Lung (tissue), 11 donors: ENCODE measurements at regions not wholly inside any gene's neighbourhood (a gene's known extent, or its start where the extent isn't known, plus 50 kb on each side); places are given as distances from the start of the nearest gene placed in this dataset.

Source experiments
- ATAC-seq: fragments of 200-7000 bp; cut with Tn5 transposase; one replicate; pipeline ENCODE4 v1.9.1; 2020; ENCODE audit warnings: moderate number of reproducible peaks; ENCODE audit not compliant: insufficient read depth, low FRiP score
- DNase-seq, 3 donors: peaks; one replicate each; pipeline ENCODE4 v3.0.0-alpha.2; 2013 to 2017
- H3K27ac ChIP-seq, 2 donors: one replicate each; pipeline ENCODE4 v1.5.1; 2013; ENCODE audit warnings: mild to moderate bottlenecking in 2 of 2, moderate library complexity in 2 of 2, control low read depth in 1 of 2, inconsistent platforms in 1 of 2, low read depth in 1 of 2, low read length in 1 of 2
- H3K27me3 ChIP-seq, 3 donors: one replicate each; pipeline ENCODE4 v1.5.1; 2013; ENCODE audit warnings: low read length in 2 of 3; ENCODE audit not compliant: control insufficient read depth in 3 of 3, insufficient read depth in 3 of 3
- H3K36me3 ChIP-seq, 4 donors: one replicate each; pipeline ENCODE4 v1.5.1; 2013; ENCODE audit warnings: low read length in 4 of 4, mild to moderate bottlenecking in 1 of 4, moderate library complexity in 1 of 4; ENCODE audit not compliant: control insufficient read depth in 4 of 4, insufficient read depth in 4 of 4
- H3K4me1 ChIP-seq, 5 donors: one replicate each; pipeline ENCODE4 v1.5.1; 2013; ENCODE audit warnings: low read length in 5 of 5, mild to moderate bottlenecking in 2 of 5, moderate library complexity in 1 of 5; ENCODE audit not compliant: control insufficient read depth in 5 of 5, insufficient read depth in 5 of 5
- H3K4me3 ChIP-seq: one replicate; pipeline ENCODE4 v1.5.1; 2013; ENCODE audit warnings: mild to moderate bottlenecking, control low read depth, moderate library complexity
- H3K9ac ChIP-seq, 2 donors: one replicate each; pipeline ENCODE4 v1.5.1; 2013; ENCODE audit warnings: low read length in 2 of 2, control low read depth in 1 of 2; ENCODE audit not compliant: insufficient read depth in 1 of 2
- H3K9me3 ChIP-seq, 4 donors: one replicate each; pipeline ENCODE4 v1.5.1; 2013; ENCODE audit warnings: low read length in 3 of 4, mild to moderate bottlenecking in 1 of 4, moderate library complexity in 1 of 4; ENCODE audit not compliant: control insufficient read depth in 4 of 4, insufficient read depth in 3 of 4
- CTCF ChIP-seq: IDR thresholded peaks from 2 replicates; pipeline ENCODE4 v1.5.1; 2012; ENCODE audit warnings: mild to moderate bottlenecking; ENCODE audit errors: control extremely low read depth, extremely low read depth
- WGBS, 2 donors: extraction: QIAGEN DNeasy Blood & Tissue Kit; methylation state at CpG; one replicate each; pipeline ENCODE4 v1.1.7; 2013; 5-methylcytosine and 5-hydroxymethylcytosine counted together
- donor health status: control.
- donor health status: control.
- donor health status: Bipolar disorder and iron deficiency.
- donor health status: healthy.
- donor health status: DM: yes; HTN: yes; CAD: no.

GRCh38 chr7:21113609-21114415 lies 314.1 kb upstream of the SP4 start:
- no peak overlapping the region for H3K27ac ChIP-seq
- H3K36me3 ChIP-seq = no peaks in the 10 kb centered on the region
- H3K4me1 ChIP-seq = peaks cover 0 to 3% (median 0%) of the 10 kb centered on the region in 5 donors
- no peak overlapping the region for H3K9ac ChIP-seq
- DNase-seq = no peak
- TF ChIP-seq CTCF = no peak
- no peaks in the 10 kb centered on the region for H3K9me3 ChIP-seq
- 89 to 90% methylated on average over 5 of the region's 5 CpGs for WGBS, 2 donors
- ATAC-seq = no peak
- H3K4me3 ChIP-seq = no peak overlapping the region
- H3K27me3 ChIP-seq = peaks cover 0 to 10% (median 0%) of the 10 kb centered on the region in 3 donors

GRCh38 chr7:21123586-21123985 lies 304.3 kb upstream of the SP4 start:
- no peaks in the 10 kb centered on the region for H3K9me3 ChIP-seq
- DNase-seq (no peak), ATAC-seq (no peak)
- no peaks in the 10 kb centered on the region for H3K36me3 ChIP-seq
- TF ChIP-seq CTCF = no peak
- WGBS, 2 donors = 71 to 86% methylated on average over 1 of the region's 1 CpG
- H3K4me3 ChIP-seq = no peak overlapping the region
- H3K27ac ChIP-seq = no peak overlapping the region
- H3K4me1 ChIP-seq = peaks cover 0 to 10% (median 0%) of the 10 kb centered on the region in 5 donors
- H3K27me3 ChIP-seq = no peaks in the 10 kb centered on the region
- no peak overlapping the region for H3K9ac ChIP-seq

- no peak for TF ChIP-seq CTCF
- Histone ChIP-seq H3K4me3 (no peak overlapping the region), H3K4me1 (peaks cover 0 to 20% (median 0%) of the 10 kb centered on the region in 5 donors), H3K27me3 (no peaks in the 10 kb centered on the region), H3K36me3 (no peaks in the 10 kb centered on the region), H3K9ac (no peak overlapping the region), H3K27ac (no peak overlapping the region), H3K9me3 (no peaks in the 10 kb centered on the region)
- WGBS, 2 donors = 79 to 91% methylated on average over 6 of the region's 6 CpGs
- no peak for ATAC-seq
- DNase-seq = no peak
These were observed 302.6 kb upstream of the SP4 start for GRCh38 chr7:21125297-21125696.
